ENCODE measurements at regions not wholly inside any gene's neighbourhood (a gene's known extent, or its start where the extent isn't known, plus 50 kb on each side); places are given as distances from the start of the nearest gene placed in this dataset.

GRCh38 chr14:42173206-42173605 is 566.5 kb downstream of the LRFN5 start:
- Histone ChIP-seq H3K4me3 (no peak overlapping the region), H3K36me3 (no peaks in the 10 kb centered on the region), H3K27ac (no peak overlapping the region), H3K9ac (no peak overlapping the region), H3K4me1 (no peaks in the 10 kb centered on the region), H3K27me3 (no peaks in the 10 kb centered on the region), H4K20me1 (no peaks in the 10 kb centered on the region), H3K4me2 (no peak overlapping the region), H3K9me3 (replicated peaks in 1 of 11) (peaks cover 0 to 6% (median 0%) of the 10 kb centered on the region in 11 experiments; a peak in 2 of 22 replicates)
- TF ChIP-seq Cebpa-rat (IDR thresholded peaks at IDR 0.05): no peak

DNA sequence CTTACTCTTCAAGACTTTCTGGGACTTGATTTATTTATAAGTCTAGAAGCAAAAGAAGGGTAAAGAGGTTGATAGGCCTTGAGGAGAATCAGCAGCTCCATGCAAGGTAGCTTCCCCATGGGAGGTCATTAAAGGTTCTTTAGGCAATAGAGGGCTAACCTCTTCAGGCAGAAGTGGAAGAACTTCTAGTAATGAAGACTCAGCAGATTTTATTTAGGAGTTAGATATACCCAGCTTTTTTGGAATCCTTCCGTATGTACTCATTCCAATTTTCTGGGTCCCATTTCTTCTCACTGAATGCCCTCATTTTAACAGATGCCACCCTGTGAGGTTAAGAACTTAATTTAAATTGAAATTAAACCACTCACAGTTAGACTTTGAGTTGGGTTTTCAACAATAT is 565.6 kb downstream of the LRFN5 start:
- no peak overlapping the region for H3K27ac ChIP-seq
- TF ChIP-seq Cebpa-rat (IDR thresholded peaks at IDR 0.05): no peak

DNA sequence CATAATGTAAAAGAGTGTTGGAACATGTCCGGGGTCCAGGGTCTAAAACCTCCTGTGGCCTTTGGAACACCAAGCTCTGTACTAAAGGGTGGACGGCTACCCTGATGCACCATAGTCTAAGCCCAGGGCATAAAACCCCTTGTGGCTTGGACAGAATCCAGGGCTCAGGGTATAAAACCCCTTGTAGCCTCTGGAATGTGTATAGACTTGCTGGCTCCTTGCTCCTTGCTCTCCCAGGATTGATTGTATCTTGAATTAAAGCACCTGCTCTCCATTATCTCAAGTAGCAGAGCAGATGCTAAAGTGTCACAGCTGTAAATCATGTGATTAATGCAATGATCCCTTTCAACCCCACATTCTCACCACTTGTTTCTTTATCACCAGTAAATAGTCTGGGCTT is 556.5 kb downstream of the LRFN5 start:
- Histone ChIP-seq H4K20me1 (no peaks in the 10 kb centered on the region), H3K36me3 (no peaks in the 10 kb centered on the region), H3K9me3 (replicated peaks in 1 of 11) (peaks cover 0 to 6% (median 0%) of the 10 kb centered on the region in 11 experiments; a peak in 5 of 22 replicates), H3K27ac (no peak overlapping the region), H3K9ac (no peak overlapping the region), H3K27me3 (no peaks in the 10 kb centered on the region), H3K4me2 (no peak overlapping the region), H3K4me1 (no peaks in the 10 kb centered on the region), H3K4me3 (no peak overlapping the region)
- no peak for TF ChIP-seq Cebpa-rat (IDR thresholded peaks at IDR 0.05)

More for the DNA sequence above, 565.6 kb downstream of the LRFN5 start:
- no peaks in the 10 kb centered on the region for H4K20me1 ChIP-seq
- no peak overlapping the region for H3K9ac ChIP-seq
- no peaks in the 10 kb centered on the region for H3K27me3 ChIP-seq
- H3K4me2 ChIP-seq: no peak overlapping the region
- H3K9me3 ChIP-seq (replicated peaks in 1 of 11): peaks cover 0 to 6% (median under 1%) of the 10 kb centered on the region in 11 experiments; a peak in 6 of 22 replicates
- no peaks in the 10 kb centered on the region for H3K36me3 ChIP-seq
- no peaks in the 10 kb centered on the region for H3K4me1 ChIP-seq
- no peak overlapping the region for H3K4me3 ChIP-seq

DNA sequence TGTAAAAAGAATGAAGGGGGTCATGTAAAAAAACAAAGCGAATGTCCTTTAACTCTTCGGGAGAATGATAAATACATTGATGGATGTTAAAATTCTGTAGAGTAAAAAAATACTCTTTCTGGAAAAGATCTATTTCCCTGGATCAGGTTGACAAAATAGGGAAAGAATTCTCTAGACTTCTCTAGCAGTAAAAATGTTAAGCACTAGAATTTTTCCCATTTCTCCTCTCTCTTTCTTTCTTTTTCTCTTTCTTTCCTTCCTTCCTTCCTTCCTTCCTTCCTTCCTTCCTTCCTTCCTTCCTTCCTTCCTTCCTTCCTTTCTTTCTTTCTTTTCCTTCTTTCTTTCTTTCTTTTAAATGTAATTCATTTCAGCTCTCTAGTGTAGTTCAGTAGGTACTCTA is 552.5 kb downstream of the LRFN5 start:
- Histone ChIP-seq H3K9ac (no peak overlapping the region), H3K4me2 (no peak overlapping the region), H4K20me1 (no peaks in the 10 kb centered on the region), H3K9me3 (replicated peaks in 1 of 11) (no peaks in the 10 kb centered on the region), H3K4me1 (no peaks in the 10 kb centered on the region), H3K27ac (no peak overlapping the region), H3K36me3 (no peaks in the 10 kb centered on the region), H3K27me3 (no peaks in the 10 kb centered on the region), H3K4me3 (no peak overlapping the region)
- TF ChIP-seq Cebpa-rat (IDR thresholded peaks at IDR 0.05): no peak

DNA sequence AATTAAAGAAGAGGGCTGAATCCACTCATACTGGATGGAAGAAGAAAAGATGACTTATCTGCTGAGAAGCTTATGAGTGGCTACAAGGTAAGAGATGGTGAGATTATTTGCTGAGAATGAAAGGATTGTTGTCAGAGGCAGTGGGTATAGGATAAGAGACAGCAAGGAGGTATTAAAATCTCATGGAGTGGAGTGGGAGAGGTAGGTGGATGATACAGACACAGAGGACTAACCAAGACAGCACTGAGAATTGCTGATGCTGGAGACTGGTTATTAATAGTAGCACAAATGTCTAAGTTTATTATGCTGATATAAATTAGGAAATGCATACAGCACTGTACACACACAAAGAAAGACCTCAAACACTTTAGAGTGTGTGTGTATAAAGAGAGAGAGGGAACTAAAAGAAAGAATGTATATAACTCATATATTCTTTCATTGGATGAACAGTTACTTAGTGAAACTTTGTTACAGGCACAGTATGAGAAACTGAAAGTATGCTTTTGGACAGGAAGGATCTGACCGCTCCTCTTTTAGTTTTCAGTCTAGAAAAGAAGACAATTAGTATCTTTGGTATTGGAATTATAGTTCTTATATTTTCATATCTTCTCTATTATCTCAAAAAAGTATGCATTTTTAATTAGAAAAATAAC is 543.1 kb downstream of the LRFN5 start:
- H3K9me3 ChIP-seq (replicated peaks in 1 of 11): no peaks in the 10 kb centered on the region
- peak overlapping the region in 1 of 11 experiments; percentile 3; a peak in 1 of 22 replicates for H3K4me2 ChIP-seq
- H3K27me3 ChIP-seq: no peaks in the 10 kb centered on the region
- no peak overlapping the region for H3K4me3 ChIP-seq
- no peak overlapping the region for H3K9ac ChIP-seq
- no peak for TF ChIP-seq Cebpa-rat (IDR thresholded peaks at IDR 0.05)
- H3K36me3 ChIP-seq: no peaks in the 10 kb centered on the region
- H3K27ac ChIP-seq: no peak overlapping the region
- no peaks in the 10 kb centered on the region; a peak in 2 of 20 replicates for H3K4me1 ChIP-seq
- no peaks in the 10 kb centered on the region for H4K20me1 ChIP-seq

DNA sequence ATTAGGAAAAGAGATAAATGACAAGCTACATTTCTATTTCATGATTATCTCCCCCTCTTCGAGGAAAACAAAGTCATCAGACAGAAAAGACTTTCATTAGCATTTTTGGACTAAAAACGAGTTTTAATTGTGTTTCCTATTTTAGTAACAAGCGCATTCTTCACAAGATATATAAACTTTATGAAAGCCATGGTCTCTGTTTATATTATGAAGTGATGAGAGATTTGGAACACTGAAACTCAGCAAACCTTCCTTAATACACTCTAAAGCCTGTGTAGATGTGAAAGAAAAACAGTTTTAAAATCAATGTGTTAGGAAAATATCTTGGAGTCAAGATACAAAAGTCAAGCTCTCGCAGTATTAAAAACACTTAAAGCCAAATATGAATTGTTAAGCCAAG is 539.1 kb downstream of the LRFN5 start:
- no peak for TF ChIP-seq Cebpa-rat (IDR thresholded peaks at IDR 0.05)
- no peaks in the 10 kb centered on the region for H3K9me3 ChIP-seq (replicated peaks in 1 of 11)
- no peaks in the 10 kb centered on the region for H3K27me3 ChIP-seq
- no peak overlapping the region for H3K4me2 ChIP-seq
- no peak overlapping the region for H3K27ac ChIP-seq
- H3K9ac ChIP-seq: no peak overlapping the region
- H4K20me1 ChIP-seq: no peaks in the 10 kb centered on the region
- H3K4me1 ChIP-seq: peaks cover 0 to 9% (median 0%) of the 10 kb centered on the region in 10 experiments; a peak in 4 of 20 replicates
- H3K4me3 ChIP-seq: no peak overlapping the region
- H3K36me3 ChIP-seq: no peaks in the 10 kb centered on the region

GRCh38 chr14:42143114-42143513 is 536.4 kb downstream of the LRFN5 start:
- Histone ChIP-seq H3K4me1 (peaks cover 0 to 9% (median 0%) of the 10 kb centered on the region in 10 experiments; a peak in 2 of 20 replicates), H3K36me3 (no peaks in the 10 kb centered on the region)
- TF ChIP-seq Cebpa-rat (IDR thresholded peaks at IDR 0.05): no peak

GRCh38 chr14:42141328-42141727 is 534.7 kb downstream of the LRFN5 start:
- H3K4me1 ChIP-seq: peaks cover 0 to 9% (median 0%) of the 10 kb centered on the region in 10 experiments; a peak in 2 of 20 replicates
- no peak overlapping the region for H3K27ac ChIP-seq
- H3K4me3 ChIP-seq: no peak overlapping the region
- no peaks in the 10 kb centered on the region for H3K27me3 ChIP-seq
- H3K9ac ChIP-seq: no peak overlapping the region
- peak overlapping the region in 2 of 11 experiments; percentile 15 to 29; a peak in 5 of 22 replicates for H3K4me2 ChIP-seq
- H3K36me3 ChIP-seq: no peaks in the 10 kb centered on the region
- no peak for TF ChIP-seq Cebpa-rat (IDR thresholded peaks at IDR 0.05)
- no peaks in the 10 kb centered on the region for H3K9me3 ChIP-seq (replicated peaks in 1 of 11)
- H4K20me1 ChIP-seq: no peaks in the 10 kb centered on the region

More at GRCh38 chr14:42143114-42143513, 536.4 kb downstream of the LRFN5 start:
- H3K27me3 ChIP-seq: no peaks in the 10 kb centered on the region
- no peaks in the 10 kb centered on the region for H4K20me1 ChIP-seq
- H3K27ac ChIP-seq: no peak overlapping the region
- no peak overlapping the region for H3K9ac ChIP-seq
- no peaks in the 10 kb centered on the region for H3K9me3 ChIP-seq (replicated peaks in 1 of 11)
- H3K4me3 ChIP-seq: no peak overlapping the region
- H3K4me2 ChIP-seq: no peak overlapping the region

GRCh38 chr14:42140831-42141279 is 534.2 kb downstream of the LRFN5 start:
- peak overlapping the region in 2 of 11 experiments; percentile 15 to 29; a peak in 5 of 22 replicates for H3K4me2 ChIP-seq
- no peaks in the 10 kb centered on the region for H3K9me3 ChIP-seq (replicated peaks in 1 of 11)
- no peaks in the 10 kb centered on the region for H3K27me3 ChIP-seq
- H3K4me1 ChIP-seq: peaks cover 0 to 9% (median 0%) of the 10 kb centered on the region in 10 experiments; a peak in 2 of 20 replicates
- H3K4me3 ChIP-seq: no peak overlapping the region
- no peaks in the 10 kb centered on the region for H3K36me3 ChIP-seq
- H3K9ac ChIP-seq: no peak overlapping the region
- no peaks in the 10 kb centered on the region for H4K20me1 ChIP-seq
- TF ChIP-seq Cebpa-rat (IDR thresholded peaks at IDR 0.05): no peak
- H3K27ac ChIP-seq: no peak overlapping the region

- no peaks in the 10 kb centered on the region for H3K9me3 ChIP-seq (replicated peaks in 1 of 11)
- H3K4me3 ChIP-seq: no peak overlapping the region
- H3K36me3 ChIP-seq: no peaks in the 10 kb centered on the region
- no peak overlapping the region for H3K27ac ChIP-seq
- H3K4me2 ChIP-seq: no peak overlapping the region
- no peaks in the 10 kb centered on the region for H3K27me3 ChIP-seq
- H3K9ac ChIP-seq: no peak overlapping the region
- no peaks in the 10 kb centered on the region for H4K20me1 ChIP-seq
- TF ChIP-seq Cebpa-rat (IDR thresholded peaks at IDR 0.05): no peak
- H3K4me1 ChIP-seq: peaks cover 0 to 9% (median 0%) of the 10 kb centered on the region in 10 experiments; a peak in 2 of 20 replicates
Measured at GRCh38 chr14:42140001-42140400, 533.3 kb downstream of the LRFN5 start.
